Adrenal gland (tissue), 5 donors: ENCODE measurements at regions not wholly inside any gene's neighbourhood (a gene's known extent, or its start where the extent isn't known, plus 50 kb on each side); places are given as distances from the start of the nearest gene placed in this dataset.

Source experiments
- CTCF ChIP-seq, 6 experiments: fragments of 450-650 bp in 4 of 6; fragments of 200-600 bp in 2 of 6; sonication (generic) in 1 of 6; IDR thresholded peaks; 1 replicate in 5 of 6; 2 replicates in 1 of 6; pipeline versions ENCODE4 v1.5.1 to v1.8.0; 2016 to 2021; ENCODE audit warnings: antibody characterized with exemption in 6 of 6, mild to moderate bottlenecking in 2 of 6, moderate library complexity in 1 of 6
- POLR2A ChIP-seq, 2 donors: fragments of 450-650 bp; IDR thresholded peaks; one replicate each; pipeline ENCODE4 v1.6.1; 2017; ENCODE audit warnings: antibody characterized with exemption in 2 of 2, mild to moderate bottlenecking in 2 of 2, moderate library complexity in 1 of 2
- donor health status: DM: no; HTN: no; CAD: no.

GRCh38 chr4:128354205-128354821 lies 66.7 kb upstream of the PGRMC2 start:
- TF ChIP-seq CTCF (IDR thresholded peaks at IDR 0.05) (no peak), POLR2A (IDR thresholded peaks at IDR 0.05) (no peak)
